ENCODE measurements at regions not wholly inside any gene's neighbourhood (a gene's known extent, or its start where the extent isn't known, plus 50 kb on each side); places are given as distances from the start of the nearest gene placed in this dataset.

DNA sequence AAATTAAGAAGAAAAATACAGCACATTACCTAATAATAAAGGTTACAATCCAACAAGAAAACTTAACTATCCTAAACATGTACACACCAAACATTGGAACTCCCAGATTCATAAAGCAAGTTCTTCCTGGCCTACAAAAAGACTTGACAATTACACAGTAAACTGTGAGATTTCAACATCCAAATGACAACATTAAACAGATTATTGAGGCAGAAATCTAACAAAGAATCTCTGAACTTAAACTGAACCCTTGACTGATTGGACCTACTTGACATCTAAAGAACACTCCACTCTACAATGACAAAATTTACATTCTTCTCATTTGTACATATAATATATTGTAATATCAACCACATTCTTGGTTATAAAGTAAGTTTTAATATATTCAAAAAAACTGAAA, 1341.3 kb downstream of the LRFN5 start:
- no peaks in the 10 kb centered on the region for H3K27me3 ChIP-seq
- intact Hi-C loops (cut with DNase I): no loop called here
- DNase-seq: no peak

GRCh38 chr14:42944284-42944683, 1337.6 kb downstream of the LRFN5 start:
- no peak for ATAC-seq
- intact Hi-C loops (cut with DNase I): no loop called here

More for the DNA sequence above, 1341.3 kb downstream of the LRFN5 start:
- ATAC-seq: no peak
- H3K36me3 ChIP-seq: no peaks in the 10 kb centered on the region
- H3K9me3 ChIP-seq: peaks cover 0 to 3% of the 10 kb centered on the region in 2 donors
- TF ChIP-seq, protein P1, sequence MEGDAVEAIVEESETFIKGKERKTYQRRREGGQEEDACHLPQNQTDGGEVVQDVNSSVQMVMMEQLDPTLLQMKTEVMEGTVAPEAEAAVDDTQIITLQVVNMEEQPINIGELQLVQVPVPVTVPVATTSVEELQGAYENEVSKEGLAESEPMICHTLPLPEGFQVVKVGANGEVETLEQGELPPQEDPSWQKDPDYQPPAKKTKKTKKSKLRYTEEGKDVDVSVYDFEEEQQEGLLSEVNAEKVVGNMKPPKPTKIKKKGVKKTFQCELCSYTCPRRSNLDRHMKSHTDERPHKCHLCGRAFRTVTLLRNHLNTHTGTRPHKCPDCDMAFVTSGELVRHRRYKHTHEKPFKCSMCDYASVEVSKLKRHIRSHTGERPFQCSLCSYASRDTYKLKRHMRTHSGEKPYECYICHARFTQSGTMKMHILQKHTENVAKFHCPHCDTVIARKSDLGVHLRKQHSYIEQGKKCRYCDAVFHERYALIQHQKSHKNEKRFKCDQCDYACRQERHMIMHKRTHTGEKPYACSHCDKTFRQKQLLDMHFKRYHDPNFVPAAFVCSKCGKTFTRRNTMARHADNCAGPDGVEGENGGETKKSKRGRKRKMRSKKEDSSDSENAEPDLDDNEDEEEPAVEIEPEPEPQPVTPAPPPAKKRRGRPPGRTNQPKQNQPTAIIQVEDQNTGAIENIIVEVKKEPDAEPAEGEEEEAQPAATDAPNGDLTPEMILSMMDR (IDR thresholded peaks at IDR 0.05): no peak
- no peak overlapping the region for H3K4me3 ChIP-seq
- no peaks in the 10 kb centered on the region for H3K4me1 ChIP-seq
- H3K27ac ChIP-seq: no peak overlapping the region

DNA sequence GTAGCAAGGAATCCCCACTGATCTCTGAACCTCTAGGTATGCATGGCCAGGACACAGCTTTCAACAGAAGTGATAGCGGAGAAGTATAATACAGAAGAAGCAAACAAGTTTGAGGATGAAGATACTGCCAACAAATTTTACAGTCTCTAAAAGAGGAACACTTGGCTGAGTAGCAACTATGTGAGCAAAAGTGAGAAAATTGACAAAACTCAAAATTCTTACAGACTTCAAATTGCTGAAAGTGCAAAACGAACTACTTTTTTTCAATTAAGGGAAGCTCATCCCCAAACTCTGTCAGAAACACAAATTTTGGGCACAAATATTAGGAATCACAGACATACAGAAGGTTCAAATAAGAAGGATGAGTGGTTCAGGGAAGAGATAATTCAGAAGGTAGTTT, 1324.6 kb downstream of the LRFN5 start:
- Histone ChIP-seq H3K36me3 (no peaks in the 10 kb centered on the region), H3K9me3 (no peaks in the 10 kb centered on the region), H3K27ac (no peak overlapping the region), H3K4me3 (no peak overlapping the region), H3K4me1 (no peaks in the 10 kb centered on the region), H3K27me3 (no peaks in the 10 kb centered on the region)
- intact Hi-C loops (cut with DNase I): no loop called here
- ATAC-seq: no peak
- no peak for DNase-seq
- TF ChIP-seq, protein P1 (IDR thresholded peaks at IDR 0.05): no peak

More at GRCh38 chr14:42944284-42944683, 1337.6 kb downstream of the LRFN5 start:
- TF ChIP-seq, protein P1 (IDR thresholded peaks at IDR 0.05): no peak
- H3K36me3 ChIP-seq: no peaks in the 10 kb centered on the region
- no peaks in the 10 kb centered on the region for H3K9me3 ChIP-seq
- no peak overlapping the region for H3K27ac ChIP-seq
- no peaks in the 10 kb centered on the region for H3K4me1 ChIP-seq
- no peak overlapping the region for H3K4me3 ChIP-seq
- no peak for DNase-seq
- no peaks in the 10 kb centered on the region for H3K27me3 ChIP-seq

DNA sequence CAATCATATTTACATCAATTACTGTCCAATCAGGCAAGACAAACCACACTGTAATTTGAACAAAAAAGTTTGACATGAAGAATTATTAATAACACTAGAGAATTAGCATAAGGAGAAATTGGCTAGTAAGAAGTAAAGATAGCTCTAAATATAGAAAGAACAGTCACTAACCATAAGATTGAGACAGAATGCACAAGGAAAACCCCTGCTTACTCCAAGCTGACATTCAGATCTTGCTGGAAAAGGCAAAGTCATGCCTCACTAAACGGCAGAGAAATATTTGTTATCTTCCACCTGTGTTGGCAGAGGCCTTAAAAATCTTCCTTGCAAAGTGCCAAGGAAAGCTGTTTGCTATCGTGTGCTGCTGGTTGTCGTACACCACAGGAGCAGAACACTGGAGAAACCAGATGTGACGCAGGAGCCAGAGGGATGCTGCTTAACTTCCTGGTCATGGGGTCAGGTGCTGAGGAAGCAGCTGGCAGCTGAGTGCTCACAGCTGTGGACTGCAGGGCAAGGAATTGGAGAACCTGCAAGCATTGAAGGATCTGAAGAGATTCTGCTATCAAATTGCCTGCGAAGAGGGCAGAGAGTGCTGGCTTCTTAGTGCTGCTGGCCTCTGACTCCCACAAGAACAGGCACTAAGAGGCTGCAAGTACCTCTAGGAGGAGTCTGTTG, 1323.3 kb downstream of the LRFN5 start:
- Histone ChIP-seq H3K9me3 (no peaks in the 10 kb centered on the region), H3K27ac (no peak overlapping the region), H3K36me3 (no peaks in the 10 kb centered on the region), H3K4me1 (no peaks in the 10 kb centered on the region), H3K27me3 (no peaks in the 10 kb centered on the region), H3K4me3 (no peak overlapping the region)
- DNase-seq (peak in 2 of 4 donors; percentile 2 to 28), ATAC-seq (no peak)
- intact Hi-C loops (cut with DNase I): no loop called here
- TF ChIP-seq, protein P1 (IDR thresholded peaks at IDR 0.05): no peak

DNA sequence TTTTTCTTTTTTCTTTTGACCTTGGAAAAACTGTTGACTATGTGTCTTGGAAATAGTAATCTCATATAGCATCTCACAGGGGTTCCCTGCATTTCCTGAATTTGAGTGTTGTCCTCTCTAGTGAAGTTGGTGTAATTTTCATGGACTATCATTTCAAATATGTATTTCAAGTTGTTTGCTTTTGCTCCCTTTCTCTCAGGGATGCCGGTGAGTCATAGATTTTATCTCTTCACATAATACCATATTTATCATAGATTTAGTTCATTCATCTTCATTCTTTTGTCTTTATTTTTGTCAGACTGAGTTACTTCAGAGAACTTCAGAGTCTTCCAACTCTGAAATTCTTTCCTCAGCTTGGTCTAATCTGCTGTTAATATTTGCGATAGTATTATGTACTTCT, 1320.6 kb downstream of the LRFN5 start:
- no peak for ATAC-seq
- intact Hi-C loops (cut with DNase I): no loop called here

More for the DNA sequence above, 1320.6 kb downstream of the LRFN5 start:
- TF ChIP-seq, protein P1 (IDR thresholded peaks at IDR 0.05): no peak
- Histone ChIP-seq H3K27me3 (no peaks in the 10 kb centered on the region), H3K4me3 (no peak overlapping the region), H3K9me3 (no peaks in the 10 kb centered on the region), H3K36me3 (no peaks in the 10 kb centered on the region), H3K27ac (no peak overlapping the region), H3K4me1 (no peaks in the 10 kb centered on the region)
- no peak for DNase-seq
